ENCODE measurements at regions not wholly inside any gene's neighbourhood (a gene's known extent, or its start where the extent isn't known, plus 50 kb on each side); places are given as distances from the start of the nearest gene placed in this dataset.
"Not testable (repeated sequence)": the region's sequence is repeated elsewhere in the genome, so short reads cannot be mapped to it uniquely, and the experiment has no call there.

GRCh38 chr6:168255283-168255881 is 64.2 kb downstream of the DACT2 start:
- no peak for DNase-seq

GRCh38 chr6:168252267-168252666 is 67.3 kb downstream of the DACT2 start:
- no peak for DNase-seq

GRCh38 chr6:168250250-168250649 is 69.3 kb downstream of the DACT2 start:
- no peak for DNase-seq

GRCh38 chr6:168249746-168250145 is 69.8 kb downstream of the DACT2 start:
- DNase-seq: no peak

GRCh38 chr6:168248148-168248620 is 71.4 kb downstream of the DACT2 start:
- no peak for DNase-seq

- DNase-seq: no peak
These were observed 72.0 kb downstream of the DACT2 start for GRCh38 chr6:168247443-168248147.

- no peak for DNase-seq
These were observed 74.5 kb downstream of the DACT2 start for GRCh38 chr6:168244961-168245551.

- DNase-seq: no peak
These were observed 75.7 kb downstream of the DACT2 start for GRCh38 chr6:168243812-168244376.

- DNase-seq: no peak
These were observed 76.7 kb downstream of the DACT2 start for GRCh38 chr6:168242940-168243225.

- DNase-seq: no peak
These were observed 77.3 kb downstream of the DACT2 start for GRCh38 chr6:168242111-168242939.

GRCh38 chr6:168240160-168240559 is 79.4 kb downstream of the DACT2 start:
- no peak for DNase-seq

- no peak for DNase-seq
These were observed 80.4 kb downstream of the DACT2 start for GRCh38 chr6:168239044-168239773.

GRCh38 chr6:168238159-168238909 is 81.2 kb downstream of the DACT2 start:
- DNase-seq: no peak

- not testable (repeated sequence) for DNase-seq
These were observed 85.7 kb downstream of the DACT2 start for GRCh38 chr6:168233875-168234213.

GRCh38 chr6:168232989-168233874 is 86.3 kb downstream of the DACT2 start:
- no peak for DNase-seq

- no peak for DNase-seq
These were observed 87.0 kb downstream of the DACT2 start for GRCh38 chr6:168232528-168232927.

- DNase-seq: no peak
These were observed 87.5 kb downstream of the DACT2 start for GRCh38 chr6:168232062-168232461.

GRCh38 chr6:168231393-168231957 is 88.1 kb downstream of the DACT2 start:
- no peak for DNase-seq

- no peak for DNase-seq
These were observed 90.2 kb downstream of the DACT2 start for GRCh38 chr6:168229368-168229752.

- DNase-seq: no peak
These were observed 90.8 kb downstream of the DACT2 start for GRCh38 chr6:168228676-168229367.
